IMR-90 (cell line): ENCODE measurements at regions not wholly inside any gene's neighbourhood (a gene's known extent, or its start where the extent isn't known, plus 50 kb on each side); places are given as distances from the start of the nearest gene placed in this dataset.
"Not testable (repeated sequence)": the region's sequence is repeated elsewhere in the genome, so short reads cannot be mapped to it uniquely, and the experiment has no call there.

Experiments
- ATAC-seq: fragments of 200-7000 bp; cut with Tn5 transposase; 2 replicates; pipeline ENCODE4 v1.9.1; 2020; ENCODE audit warnings: low read depth, mild to moderate bottlenecking, moderate library complexity
- BruUV-seq: library from RNA; stranded (reverse); fragments of 400-500 nt; replicated peaks from 2 replicates; lab custom pipeline; 2021; lab: Mats Ljungman, UMichigan
- CTCF ChIA-PET: fragments of 300-600 bp; formaldehyde crosslinking; extraction: SDS; loops from one replicate; lab custom pipeline; 2021; ENCODE audit warnings: antibody characterized with exemption; lab: Yijun Ruan, JAX
- POLR2A ChIA-PET: fragments of 300-600 bp; sonication (Branson Sonifier 250); formaldehyde crosslinking; loops from one replicate; lab custom pipeline; 2022; ENCODE audit warnings: antibody characterized with exemption; ENCODE audit not compliant: unreplicated experiment; lab: Charles Lee
- DNase-seq: peaks from one replicate; pipeline ENCODE4 v3.0.0; 2013
- H2AFZ ChIP-seq: replicated peaks from 2 replicates; pipeline ENCODE3; 2013; ENCODE audit warnings: low read length, mild to moderate bottlenecking; ENCODE audit not compliant: poor library complexity
- H2AK5ac ChIP-seq: 2 replicates; pipeline ENCODE4 v1.6.1; 2013; ENCODE audit warnings: low read depth, low read length, inconsistent platforms
- H2AK9ac ChIP-seq: replicated peaks from 2 replicates; pipeline ENCODE3; 2013; ENCODE audit warnings: mild to moderate bottlenecking, low read depth, low read length, moderate library complexity; ENCODE audit not compliant: poor library complexity
- H2BK120ac ChIP-seq: 2 replicates; pipeline ENCODE4 v1.6.1; 2013; ENCODE audit warnings: low read depth, low read length, inconsistent platforms
- H2BK15ac ChIP-seq: 3 replicates; pipeline ENCODE4 v1.6.1; 2013; ENCODE audit warnings: low read depth, low read length, inconsistent platforms
- H2BK20ac ChIP-seq: 2 replicates; pipeline ENCODE4 v1.6.1; 2013; ENCODE audit warnings: low read depth, mild to moderate bottlenecking, inconsistent platforms, low read length, moderate library complexity
- H2BK5ac ChIP-seq: 2 replicates; pipeline ENCODE4 v1.6.1; 2013; ENCODE audit warnings: mild to moderate bottlenecking, low read depth, low read length, inconsistent platforms; ENCODE audit not compliant: poor library complexity, severe bottlenecking
- H3K14ac ChIP-seq: replicated peaks from 2 replicates; pipeline ENCODE4 v1.6.1; 2013; ENCODE audit warnings: low read depth, low read length, inconsistent platforms
- H3K18ac ChIP-seq: 2 replicates; pipeline ENCODE4 v1.6.1; 2013; ENCODE audit warnings: low read depth, low read length, control low read depth
- H3K23ac ChIP-seq: 2 replicates; pipeline ENCODE4 v1.6.1; 2013; ENCODE audit warnings: low read depth, low read length, inconsistent platforms
- H3K27ac ChIP-seq: 2 replicates; pipeline ENCODE4 v1.5.1; 2013; ENCODE audit warnings: mild to moderate bottlenecking, control low read depth, low read length; ENCODE audit not compliant: insufficient read depth
- H3K27me3 ChIP-seq: 2 replicates; pipeline ENCODE4 v1.6.1; 2013; ENCODE audit warnings: low read length; ENCODE audit not compliant: control insufficient read depth, insufficient read depth
- H3K36me3 ChIP-seq: 2 replicates; pipeline ENCODE4 v1.6.1; 2013; ENCODE audit warnings: low read length, mixed read lengths; ENCODE audit not compliant: control insufficient read depth, insufficient read depth
- H3K4ac ChIP-seq: 2 replicates; pipeline ENCODE4 v1.6.1; 2013; ENCODE audit warnings: low read depth, low read length, inconsistent platforms
- H3K4me1 ChIP-seq: 2 replicates; pipeline ENCODE4 v1.6.1; 2013; ENCODE audit warnings: low read length, mixed read lengths; ENCODE audit not compliant: control insufficient read depth, insufficient read depth
- H3K4me2 ChIP-seq: 2 replicates; pipeline ENCODE4 v1.6.1; 2013; ENCODE audit warnings: low read depth, mild to moderate bottlenecking, control low read depth, low read length, moderate library complexity
- H3K4me3 ChIP-seq: 2 replicates; pipeline ENCODE4 v1.5.1; 2013; ENCODE audit warnings: low read depth, mild to moderate bottlenecking, control low read depth, low read length, moderate library complexity; ENCODE audit not compliant: insufficient read depth
- H3K56ac ChIP-seq: 2 replicates; pipeline ENCODE4 v1.6.1; 2013; ENCODE audit warnings: low read length, inconsistent platforms; ENCODE audit not compliant: insufficient read depth; ENCODE audit errors: extremely low read depth
- H3K79me1 ChIP-seq, 2 experiments: 2 replicates each; pipeline ENCODE4 v1.6.1; 2013; ENCODE audit warnings: low read length in 2 of 2, inconsistent platforms in 1 of 2, low read depth in 1 of 2
- H3K9ac ChIP-seq: 2 replicates; pipeline ENCODE4 v1.6.1; 2013; ENCODE audit warnings: low read depth, low read length, control low read depth
- H3K9me1 ChIP-seq: 2 replicates; pipeline ENCODE4 v1.6.1; 2013; ENCODE audit warnings: low read length, inconsistent platforms; ENCODE audit not compliant: insufficient read depth
- H3K9me3 ChIP-seq: 2 replicates; pipeline ENCODE4 v1.6.1; 2013; ENCODE audit warnings: low read length; ENCODE audit not compliant: control insufficient read depth, insufficient read depth
- H4K20me1 ChIP-seq: 2 replicates; pipeline ENCODE4 v1.6.1; 2013; ENCODE audit warnings: low read length, inconsistent platforms; ENCODE audit not compliant: insufficient read depth
- H4K5ac ChIP-seq: 2 replicates; pipeline ENCODE4 v1.6.1; 2013; ENCODE audit warnings: mild to moderate bottlenecking, low read depth, low read length, control low read depth
- H4K8ac ChIP-seq, 2 experiments: 2 replicates each; pipeline ENCODE4 v1.6.1; 2013; ENCODE audit warnings: low read depth in 2 of 2, low read length in 2 of 2, control low read depth in 1 of 2, inconsistent platforms in 1 of 2
- H4K91ac ChIP-seq: 2 replicates; pipeline ENCODE4 v1.6.1; 2013; ENCODE audit warnings: low read depth, low read length, inconsistent platforms; ENCODE audit not compliant: insufficient read depth
- BHLHE40 ChIP-seq: fragments of 150-350 bp; IDR thresholded peaks from 2 replicates; pipeline ENCODE4 v1.6.1; 2016; ENCODE audit warnings: mild to moderate bottlenecking, low read depth, low read length
- CEBPB ChIP-seq: IDR thresholded peaks from 2 replicates; pipeline ENCODE4 v1.6.1; 2012; ENCODE audit warnings: low read depth, low read length, improper control_type of control experiment
- MXI1 ChIP-seq: IDR thresholded peaks from 2 replicates; pipeline ENCODE4 v1.6.1; 2012; ENCODE audit warnings: low read depth, mild to moderate bottlenecking, low read length, moderate library complexity, borderline replicate concordance
- WGBS, 2 experiments: methylation state at CpG; one replicate each; pipeline versions ENCODE4 v1.1.5 to v1.1.7; 2013; ENCODE audit warnings: missing lambda C conversion rate in 2 of 2; ENCODE audit not compliant: insufficient read length in 1 of 2; ENCODE audit errors: extremely low coverage in 2 of 2; 5-methylcytosine and 5-hydroxymethylcytosine counted together
- dilution Hi-C: fragments of 300-500 bp; cut with HindIII; formaldehyde crosslinking; loops from one replicate; pipeline ENCODE4 v1.14.3; 2018; ENCODE audit warnings: low sequenced_read_pairs; ENCODE audit not compliant: unreplicated experiment
- in situ Hi-C: fragments of 300-500 bp; cut with MboI; formaldehyde crosslinking; loops from 3 replicates; pipeline ENCODE4 v1.14.3; 2019; ENCODE audit warnings: low sequenced_read_pairs, inconsistent platforms, mixed read lengths
- intact Hi-C: fragments of 100-400 bp; cut with micrococcal nuclease; formaldehyde crosslinking; loops from 2 replicates; pipeline ENCODE4 v1.10.0; 2022
- TF ChIP-seq, protein P1 (sequence below): conservative IDR thresholded peaks from 2 replicates; pipeline ENCODE4 v1.5.1; 2012; ENCODE audit warnings: mild to moderate bottlenecking, low read depth, low read length, improper control_type of control experiment

DNA sequence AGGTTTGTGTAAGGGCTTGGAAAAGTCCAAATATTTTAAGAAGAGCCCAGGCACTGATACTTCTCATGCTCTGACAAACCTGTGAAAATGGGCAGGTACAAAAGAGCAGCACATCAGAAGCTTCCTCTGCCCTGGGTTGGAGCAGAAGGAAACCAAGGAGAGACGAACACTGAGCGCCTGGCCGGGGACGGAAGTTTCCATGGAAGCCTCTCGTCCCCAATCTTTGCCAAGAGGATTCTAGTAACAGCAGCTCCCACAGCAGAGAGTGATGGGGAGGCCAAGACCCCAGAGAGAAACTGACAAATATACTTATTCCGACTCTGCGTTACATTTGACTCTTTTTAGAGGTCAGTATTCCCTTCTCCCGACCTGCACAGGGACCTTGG is 268.5 kb downstream of the C16orf95 start:
- no peak overlapping the region for H3K4ac ChIP-seq
- no peak overlapping the region for H2AK5ac ChIP-seq
- no peak overlapping the region for H2AK9ac ChIP-seq
- no peak overlapping the region for H2BK20ac ChIP-seq
- H2AFZ ChIP-seq, result no peak overlapping the region
- no peak overlapping the region for H3K18ac ChIP-seq
- H3K9me3 ChIP-seq, result no peaks in the 10 kb centered on the region
- CTCF ChIA-PET, result no interaction called here
- H2BK5ac ChIP-seq, result no peak overlapping the region
- no peak overlapping the region for H3K9ac ChIP-seq
- intact Hi-C loops, result no loop called here
- peaks cover 6% of the 10 kb centered on the region for H3K4me1 ChIP-seq
- no peak overlapping the region for H4K5ac ChIP-seq
- in situ Hi-C loops, result no loop called here
- H3K36me3 ChIP-seq, result no peaks in the 10 kb centered on the region
- POLR2A ChIA-PET, result no interaction called here
- H3K27me3 ChIP-seq, result peaks cover 40% of the 10 kb centered on the region
- H3K14ac ChIP-seq, result no peak overlapping the region
- H3K9me1 ChIP-seq, result no peaks in the 10 kb centered on the region
- H4K20me1 ChIP-seq, result peaks cover 3% of the 10 kb centered on the region; the same call in 1 of the 2 replicates
- H3K56ac ChIP-seq, result no peak overlapping the region
- H2BK120ac ChIP-seq, result no peak overlapping the region
- DNase-seq (no peak), ATAC-seq (no peak)
- H2BK15ac ChIP-seq, result no peak overlapping the region
- no peak overlapping the region for H3K27ac ChIP-seq
- no peak overlapping the region for H3K4me2 ChIP-seq
- H4K8ac ChIP-seq, result no peak overlapping the region
- WGBS, 2 experiments, result 100% methylated on average over 2 of the region's 8 CpGs; no CpG with 5 or more reads in 1 of the 2 experiments
- no TSS peak for BruUV-seq
- no peak overlapping the region for H4K91ac ChIP-seq
- no peak overlapping the region for H3K4me3 ChIP-seq
- H3K23ac ChIP-seq, result no peak overlapping the region
- TF ChIP-seq, protein P1, sequence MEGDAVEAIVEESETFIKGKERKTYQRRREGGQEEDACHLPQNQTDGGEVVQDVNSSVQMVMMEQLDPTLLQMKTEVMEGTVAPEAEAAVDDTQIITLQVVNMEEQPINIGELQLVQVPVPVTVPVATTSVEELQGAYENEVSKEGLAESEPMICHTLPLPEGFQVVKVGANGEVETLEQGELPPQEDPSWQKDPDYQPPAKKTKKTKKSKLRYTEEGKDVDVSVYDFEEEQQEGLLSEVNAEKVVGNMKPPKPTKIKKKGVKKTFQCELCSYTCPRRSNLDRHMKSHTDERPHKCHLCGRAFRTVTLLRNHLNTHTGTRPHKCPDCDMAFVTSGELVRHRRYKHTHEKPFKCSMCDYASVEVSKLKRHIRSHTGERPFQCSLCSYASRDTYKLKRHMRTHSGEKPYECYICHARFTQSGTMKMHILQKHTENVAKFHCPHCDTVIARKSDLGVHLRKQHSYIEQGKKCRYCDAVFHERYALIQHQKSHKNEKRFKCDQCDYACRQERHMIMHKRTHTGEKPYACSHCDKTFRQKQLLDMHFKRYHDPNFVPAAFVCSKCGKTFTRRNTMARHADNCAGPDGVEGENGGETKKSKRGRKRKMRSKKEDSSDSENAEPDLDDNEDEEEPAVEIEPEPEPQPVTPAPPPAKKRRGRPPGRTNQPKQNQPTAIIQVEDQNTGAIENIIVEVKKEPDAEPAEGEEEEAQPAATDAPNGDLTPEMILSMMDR, result no peak
- TF ChIP-seq BHLHE40 (no peak), MXI1 (no peak), CEBPB (no peak)
- H3K79me1 ChIP-seq, result no peaks in the 10 kb centered on the region
- dilution Hi-C loops, result no loop called here

DNA sequence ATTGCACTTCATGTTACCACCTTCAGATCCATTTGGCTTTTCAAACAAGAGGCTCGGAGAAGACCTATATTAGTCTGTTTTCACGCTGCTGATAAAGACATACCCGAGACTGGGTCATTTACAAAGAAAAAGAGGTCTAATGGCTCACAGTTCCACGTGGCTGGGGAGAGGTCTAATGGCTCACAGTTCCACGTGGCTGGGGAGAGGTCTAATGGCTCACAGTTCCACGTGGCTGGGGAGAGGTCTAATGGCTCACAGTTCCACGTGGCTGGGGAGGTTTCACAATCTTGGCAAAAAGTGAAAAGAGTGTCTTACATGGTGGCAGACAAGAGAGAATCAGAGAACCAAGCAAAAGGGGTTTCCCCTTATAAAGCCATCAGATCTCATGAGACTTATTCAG is 268.0 kb downstream of the C16orf95 start:
- H2AK5ac ChIP-seq, H3K27ac ChIP-seq, H3K79me1 ChIP-seq, H3K4me1 ChIP-seq, H3K18ac ChIP-seq, H4K5ac ChIP-seq, intact Hi-C loops, H4K20me1 ChIP-seq, BruUV-seq, H2BK20ac ChIP-seq, CTCF ChIA-PET, H2AFZ ChIP-seq, H3K56ac ChIP-seq, H3K14ac ChIP-seq, H3K23ac ChIP-seq, H3K4me3 ChIP-seq, DNase-seq, H3K9me3 ChIP-seq, H3K9ac ChIP-seq, POLR2A ChIA-PET, H2BK5ac ChIP-seq, ATAC-seq, dilution Hi-C loops, H3K4ac ChIP-seq, H4K91ac ChIP-seq, H2AK9ac ChIP-seq, H4K8ac ChIP-seq, H2BK120ac ChIP-seq, H3K36me3 ChIP-seq, H2BK15ac ChIP-seq, in situ Hi-C loops, H3K4me2 ChIP-seq, H3K9me1 ChIP-seq: not testable (repeated sequence)
- H3K27me3 ChIP-seq, result peaks cover 37% of the 10 kb centered on the region
- 85% methylated on average over 5 of the region's 7 CpGs; no CpG with 5 or more reads in 1 of the 2 experiments for WGBS, 2 experiments
